ENCODE measurements at regions not wholly inside any gene's neighbourhood (a gene's known extent, or its start where the extent isn't known, plus 50 kb on each side); places are given as distances from the start of the nearest gene placed in this dataset.
"Not testable (repeated sequence)": the region's sequence is repeated elsewhere in the genome, so short reads cannot be mapped to it uniquely, and the experiment has no call there.

- not testable (repeated sequence) for TF ChIP-seq CTCF (IDR thresholded peaks at IDR 0.05 in 8 of 11, conservative IDR thresholded peaks at IDR 0.05 in 3 of 11); POLR2A (IDR thresholded peaks at IDR 0.05)
Measured at GRCh38 chr4:147255268-147255667, 225.6 kb upstream of the EDNRA start.
